ENCODE measurements at regions not wholly inside any gene's neighbourhood (a gene's known extent, or its start where the extent isn't known, plus 50 kb on each side); places are given as distances from the start of the nearest gene placed in this dataset.
A peak's percentile ranks its signal among the peaks of the same experiment; 100 is the strongest.

- Histone ChIP-seq H3K4me2 (no peak overlapping the region), H3K4me3 (no peak overlapping the region), H3K9me3 (no peaks in the 10 kb centered on the region), H3K4me1 (no peaks in the 10 kb centered on the region), H3K27ac (no peak overlapping the region)
- ATAC-seq (no peak), DNase-seq (ENCODE audit: low read depth in 1 of 2, low spot score in 1 of 2) (no peak), FAIRE-seq (no peak)
- ChIA-PET CTCF (no interaction called here), POLR2A (no interaction called here)
- TF ChIP-seq EHF (CRISPR knock-in tag; IDR thresholded peaks at IDR 0.05) (no peak), ATOH8 (CRISPR knock-in tag; IDR thresholded peaks at IDR 0.05; ENCODE audit: low read depth) (no peak), ELK1 (IDR thresholded peaks at IDR 0.05; ENCODE audit: low read depth, low read length) (no peak), E2F6 (IDR thresholded peaks at IDR 0.05; ENCODE audit: borderline replicate concordance, low read depth) (no peak), CEBPB (IDR thresholded peaks at IDR 0.05) (no peak), SMC3 (IDR thresholded peaks at IDR 0.05) (no peak), MAFK (IDR thresholded peaks at IDR 0.05; ENCODE audit: partially characterized antibody) (peak; percentile 65)
- WGBS (ENCODE audit: missing lambda C conversion rate) = 33% methylated on average over 7 of the region's 7 CpGs
Observed at GRCh38 chr13:68813180-68813796, 1294.3 kb upstream of the ATXN8OS start.

GRCh38 chr13:68810660-68811059 lies 1297.0 kb upstream of the ATXN8OS start:
- CTCF ChIA-PET = no interaction called here
- 0% methylated on average over 1 of the region's 1 CpG for WGBS (ENCODE audit: missing lambda C conversion rate)
- Histone ChIP-seq H3K4me1 (no peaks in the 10 kb centered on the region), H3K27ac (no peak overlapping the region), H3K4me3 (no peak overlapping the region), H3K4me2 (no peak overlapping the region), H3K9me3 (no peaks in the 10 kb centered on the region)
- DNase-seq (ENCODE audit: low read depth in 1 of 2, low spot score in 1 of 2) (peak in 1 of 2 experiments; percentile 2), FAIRE-seq (no peak), ATAC-seq (peak in 1 of 2 experiments; percentile 39; a peak in 1 of 6 replicates)
- POLR2A ChIA-PET = no interaction called here
- no peak for TF ChIP-seq PBX3 (IDR thresholded peaks at IDR 0.05)
- TF ChIP-seq JUN (IDR thresholded peaks at IDR 0.05) = no peak
- no peak for TF ChIP-seq KDM1A (IDR thresholded peaks at IDR 0.05; ENCODE audit: low read depth)
- TF ChIP-seq GATA3 (IDR thresholded peaks at IDR 0.05; ENCODE audit: borderline replicate concordance) = no peak
- TF ChIP-seq KDM5A (IDR thresholded peaks at IDR 0.05) = no peak
- no peak for TF ChIP-seq REST (IDR thresholded peaks at IDR 0.05)

- no peak overlapping the region for H3K27ac ChIP-seq
- no peaks in the 10 kb centered on the region for H3K9me3 ChIP-seq
- H3K4me1 ChIP-seq = no peaks in the 10 kb centered on the region
- no peak for TF ChIP-seq ATOH8 (CRISPR knock-in tag; IDR thresholded peaks at IDR 0.05; ENCODE audit: low read depth)
- TF ChIP-seq ZFP36 (IDR thresholded peaks at IDR 0.05; ENCODE audit: borderline replicate concordance, partially characterized antibody) = no peak
- no peak for TF ChIP-seq HOXB13 (CRISPR knock-in tag; IDR thresholded peaks at IDR 0.05; ENCODE audit: low read depth)
- TF ChIP-seq HDAC2 (IDR thresholded peaks at IDR 0.05) = no peak
- no peak for TF ChIP-seq SREBF2 (IDR thresholded peaks at IDR 0.05)
- no peak for TF ChIP-seq ZSCAN20 (CRISPR knock-in tag; IDR thresholded peaks at IDR 0.05)
- no peak for TF ChIP-seq MAFK (IDR thresholded peaks at IDR 0.05; ENCODE audit: partially characterized antibody)
- H3K4me3 ChIP-seq = no peak overlapping the region
- 38% methylated on average over 3 of the region's 3 CpGs for WGBS (ENCODE audit: missing lambda C conversion rate)
- DNase-seq (ENCODE audit: low read depth in 1 of 2, low spot score in 1 of 2) (no peak), ATAC-seq (no peak), FAIRE-seq (no peak)
- POLR2A ChIA-PET = no interaction called here
- CTCF ChIA-PET = no interaction called here
- H3K4me2 ChIP-seq = no peak overlapping the region
Observed at GRCh38 chr13:68808456-68808855, 1299.2 kb upstream of the ATXN8OS start.
